H1 (cell line): ENCODE measurements at regions not wholly inside any gene's neighbourhood (a gene's known extent, or its start where the extent isn't known, plus 50 kb on each side); places are given as distances from the start of the nearest gene placed in this dataset.

ENCODE experiments used
- CTCF ChIA-PET: fragments of 300-600 bp; sonication (Branson Sonifier 250); formaldehyde crosslinking; loops from one replicate; lab custom pipeline; 2021; ENCODE audit not compliant: partially characterized antibody; lab: Charles Lee
- POLR2A ChIA-PET: fragments of 300-600 bp; sonication (Branson Sonifier 250); formaldehyde crosslinking; loops from one replicate; lab custom pipeline; 2021; ENCODE audit warnings: inconsistent platforms; ENCODE audit not compliant: partially characterized antibody; lab: Charles Lee
- DNase-seq, 2 experiments: peaks; one replicate each; pipeline versions ENCODE4 v3.0.0 to v3.0.0-alpha.2; 2010 to 2022; ENCODE audit warnings: low spot score in 2 of 2, low read depth in 1 of 2, mixed read lengths in 1 of 2
- FAIRE-seq: peaks from 2 replicates; lab custom pipeline; 2011; peaks lifted over from hg19 to GRCh38; lab: Jason Lieb, UNC
- H2AFZ ChIP-seq: 2 replicates; pipeline ENCODE4 v1.8.1; 2012; ENCODE audit warnings: low read length, inconsistent platforms
- H2AK5ac ChIP-seq: 2 replicates; pipeline ENCODE4 v1.6.1; 2013; ENCODE audit warnings: low read depth, low read length
- H2BK120ac ChIP-seq: replicated peaks from 2 replicates; pipeline ENCODE3; 2013; ENCODE audit warnings: low read depth, low read length, inconsistent platforms
- H2BK12ac ChIP-seq: 2 replicates; pipeline ENCODE4 v1.6.1; 2013; ENCODE audit warnings: low read depth, low read length
- H2BK15ac ChIP-seq: 2 replicates; pipeline ENCODE4 v1.6.1; 2013; ENCODE audit warnings: low read length
- H2BK20ac ChIP-seq: 2 replicates; pipeline ENCODE4 v1.6.1; 2013; ENCODE audit warnings: low read length
- H2BK5ac ChIP-seq: 2 replicates; pipeline ENCODE4 v1.6.1; 2013; ENCODE audit warnings: low read depth, low read length
- H3K14ac ChIP-seq: 2 replicates; pipeline ENCODE4 v1.6.1; 2013; ENCODE audit warnings: inconsistent platforms; ENCODE audit not compliant: insufficient read length
- H3K18ac ChIP-seq: 2 replicates; pipeline ENCODE4 v1.6.1; 2013; ENCODE audit warnings: low read length; ENCODE audit errors: extremely low read depth
- H3K23ac ChIP-seq: 2 replicates; pipeline ENCODE4 v1.6.1; 2013; ENCODE audit warnings: inconsistent platforms; ENCODE audit not compliant: insufficient read length
- H3K23me2 ChIP-seq: 2 replicates; pipeline ENCODE4 v1.6.1; 2013; ENCODE audit warnings: low read depth, low read length
- H3K27ac ChIP-seq: 2 replicates; pipeline ENCODE4 v1.6.1; 2011; ENCODE audit warnings: low read depth, low read length, inconsistent platforms
- H3K27me3 ChIP-seq, 4 experiments: replicated peaks in 1 of 4; 1 replicate in 1 of 4; 2 replicates in 3 of 4; pipeline versions ENCODE4 v1.6.1 to v1.8.1; 2011 to 2013; ENCODE audit warnings: low read length in 3 of 4, mild to moderate bottlenecking in 3 of 4, inconsistent platforms in 2 of 4, mixed read lengths in 2 of 4, moderate library complexity in 1 of 4; ENCODE audit not compliant: control insufficient read depth in 3 of 4, insufficient read depth in 3 of 4; ENCODE audit errors: extremely low read depth in 1 of 4
- H3K36me3 ChIP-seq, 4 experiments: 2 replicates each; pipeline versions ENCODE4 v1.6.1 to v1.8.1; 2011 to 2013; ENCODE audit warnings: mild to moderate bottlenecking in 4 of 4, low read length in 3 of 4, moderate library complexity in 2 of 4, control low read depth in 1 of 4, inconsistent platforms in 1 of 4; ENCODE audit not compliant: insufficient read depth in 4 of 4, control insufficient read depth in 2 of 4
- H3K4ac ChIP-seq: replicated peaks from 2 replicates; pipeline ENCODE3; 2013; ENCODE audit warnings: low read length, low read depth, mixed read lengths, inconsistent platforms; ENCODE audit not compliant: insufficient read length
- H3K4me1 ChIP-seq, 4 experiments: replicated peaks in 1 of 4; 1 replicate in 1 of 4; 2 replicates in 3 of 4; pipeline versions ENCODE4 v1.6.1 to v1.8.1; 2011 to 2013; ENCODE audit warnings: low read length in 3 of 4, inconsistent platforms in 2 of 4, mixed read lengths in 1 of 4; ENCODE audit not compliant: insufficient read depth in 4 of 4, control insufficient read depth in 3 of 4
- H3K4me2 ChIP-seq, 2 experiments: 2 replicates each; pipeline versions ENCODE4 v1.6.1 to v1.8.1; 2011 to 2013; ENCODE audit warnings: low read depth in 2 of 2, low read length in 2 of 2, control low read depth in 1 of 2, inconsistent platforms in 1 of 2, mild to moderate bottlenecking in 1 of 2; ENCODE audit not compliant: insufficient read depth in 1 of 2
- H3K4me3 ChIP-seq, 4 experiments: fragments of 200-600, 300-600 bp in 1 of 4; sonication (generic), shearing (Covaris generic), sonication (Bioruptor Twin) in 1 of 4; 2 replicates each; pipeline versions ENCODE4 v1.5.1 to v1.8.1; 2011 to 2016; ENCODE audit warnings: low read length in 4 of 4, low read depth in 3 of 4, control low read depth in 2 of 4, inconsistent platforms in 2 of 4, mild to moderate bottlenecking in 2 of 4, mixed read lengths in 1 of 4, moderate library complexity in 1 of 4; ENCODE audit not compliant: insufficient read depth in 2 of 4; ENCODE audit errors: extremely low read depth in 1 of 4
- H3K56ac ChIP-seq: replicated peaks from 2 replicates; pipeline ENCODE3; 2013; ENCODE audit warnings: low read depth, mild to moderate bottlenecking, mixed read lengths, low read length, inconsistent platforms; ENCODE audit not compliant: insufficient read length
- H3K79me1 ChIP-seq: 2 replicates; pipeline ENCODE4 v1.6.1; 2013; ENCODE audit warnings: low read depth, low read length, control low read depth
- H3K79me2 ChIP-seq, 2 experiments: 2 replicates each; pipeline versions ENCODE4 v1.6.1 to v1.8.1; 2012 to 2013; ENCODE audit warnings: low read length in 2 of 2, mild to moderate bottlenecking in 2 of 2, inconsistent platforms in 1 of 2; ENCODE audit not compliant: insufficient read depth in 2 of 2, control insufficient read depth in 1 of 2
- H3K9ac ChIP-seq, 4 experiments: replicated peaks in 1 of 4; 1 replicate in 1 of 4; 2 replicates in 3 of 4; pipeline versions ENCODE4 v1.6.1 to v1.8.1; 2011 to 2013; ENCODE audit warnings: low read depth in 3 of 4, low read length in 3 of 4, control low read depth in 2 of 4, mild to moderate bottlenecking in 2 of 4, moderate library complexity in 2 of 4, inconsistent platforms in 1 of 4; ENCODE audit errors: extremely low read depth in 1 of 4
- H3K9me3 ChIP-seq, 2 experiments: 2 replicates each; pipeline versions ENCODE4 v1.6.1 to v1.8.1; 2012 to 2013; ENCODE audit warnings: mild to moderate bottlenecking in 2 of 2, moderate library complexity in 2 of 2, control low read depth in 1 of 2, inconsistent platforms in 1 of 2, low read depth in 1 of 2, low read length in 1 of 2, mixed read lengths in 1 of 2; ENCODE audit not compliant: insufficient read depth in 2 of 2
- H4K20me1 ChIP-seq, 2 experiments: replicated peaks in 1 of 2; 2 replicates each; pipeline versions ENCODE3 to v1.8.1; 2011 to 2013; ENCODE audit warnings: inconsistent platforms in 2 of 2, low read length in 2 of 2, mild to moderate bottlenecking in 1 of 2; ENCODE audit not compliant: insufficient read depth in 2 of 2, control insufficient read depth in 1 of 2
- H4K5ac ChIP-seq: 2 replicates; pipeline ENCODE4 v1.6.1; 2013; ENCODE audit warnings: low read length, low read depth, mixed read lengths, inconsistent platforms; ENCODE audit not compliant: insufficient read length
- H4K8ac ChIP-seq: 2 replicates; pipeline ENCODE4 v1.8.0; 2013; ENCODE audit warnings: mild to moderate bottlenecking, moderate library complexity, low read length, inconsistent platforms; ENCODE audit not compliant: insufficient read depth; ENCODE audit errors: extremely low read depth
- H4K91ac ChIP-seq: replicated peaks from 2 replicates; pipeline ENCODE3; 2013; ENCODE audit warnings: low read length, mixed read lengths, inconsistent platforms; ENCODE audit not compliant: insufficient read length
- JUND ChIP-seq: IDR thresholded peaks from 2 replicates; pipeline ENCODE4 v1.6.1; 2011; ENCODE audit warnings: mild to moderate bottlenecking, improper control_type of control experiment, low read length
- WGBS, 2 experiments: shearing (Covaris generic) in 1 of 2; methylation state at CpG; one replicate each; pipeline versions ENCODE4 v1.1.6 to v1.1.7; 2013 to 2015; ENCODE audit warnings: low lambda C conversion rate in 2 of 2, mixed read lengths in 2 of 2, inconsistent platforms in 1 of 2, low coverage in 1 of 2, missing lambda C conversion rate in 1 of 2; ENCODE audit not compliant: insufficient replicate concordance in 2 of 2, insufficient coverage in 1 of 2, insufficient read length in 1 of 2; ENCODE audit errors: extremely low coverage in 1 of 2, missing lambda C conversion rate in 1 of 2; 5-methylcytosine and 5-hydroxymethylcytosine counted together

GRCh38 chr7:137122145-137122544 is 221.4 kb downstream of the PTN start:
- Histone ChIP-seq H2AFZ (no peak overlapping the region), H2BK15ac (no peak overlapping the region)
- no peak for FAIRE-seq
- TF ChIP-seq JUND = no peak

More at GRCh38 chr7:137122145-137122544, 221.4 kb downstream of the PTN start:
- H3K79me2 ChIP-seq = no peaks in the 10 kb centered on the region
- WGBS, 2 experiments = 92% methylated on average over 2 of the region's 2 CpGs; no CpG with 5 or more reads in 1 of the 2 experiments
- no peak overlapping the region for H4K91ac ChIP-seq
- no peaks in the 10 kb centered on the region for H3K23me2 ChIP-seq
- H2BK12ac ChIP-seq = no peak overlapping the region
- no peak overlapping the region for H3K23ac ChIP-seq
- H3K27ac ChIP-seq = no peak overlapping the region
- no peak overlapping the region for H4K5ac ChIP-seq
- POLR2A ChIA-PET = no interaction called here
- no peaks in the 10 kb centered on the region for H3K9me3 ChIP-seq
- no peak overlapping the region for H3K18ac ChIP-seq
- CTCF ChIA-PET = no interaction called here
- no peak for DNase-seq
- H3K9ac ChIP-seq = no peak overlapping the region
- H2BK5ac ChIP-seq = no peak overlapping the region
- H3K4me1 ChIP-seq = no peaks in the 10 kb centered on the region
- no peaks in the 10 kb centered on the region for H3K27me3 ChIP-seq
- no peak overlapping the region for H2BK20ac ChIP-seq
- H3K79me1 ChIP-seq = no peaks in the 10 kb centered on the region
- H2BK120ac ChIP-seq = no peak overlapping the region
- no peak overlapping the region for H2AK5ac ChIP-seq
- no peak overlapping the region for H3K4ac ChIP-seq
- no peak overlapping the region for H4K8ac ChIP-seq
- H3K4me3 ChIP-seq = no peak overlapping the region
- no peak overlapping the region for H3K4me2 ChIP-seq
- H3K56ac ChIP-seq = no peak overlapping the region
- H3K14ac ChIP-seq = no peak overlapping the region
- no peaks in the 10 kb centered on the region for H4K20me1 ChIP-seq
- no peaks in the 10 kb centered on the region for H3K36me3 ChIP-seq
